Keratinocyte (primary cell): ENCODE measurements at regions not wholly inside any gene's neighbourhood (a gene's known extent, or its start where the extent isn't known, plus 50 kb on each side); places are given as distances from the start of the nearest gene placed in this dataset.
"Not testable (repeated sequence)": the region's sequence is repeated elsewhere in the genome, so short reads cannot be mapped to it uniquely, and the experiment has no call there.

Experiments
- EZH2 ChIP-seq: IDR thresholded peaks from one replicate; pipeline ENCODE4 v1.6.1; 2012; ENCODE audit warnings: inconsistent platforms, mild to moderate bottlenecking, low read length, moderate library complexity
- TF ChIP-seq, protein P1 (sequence below), 3 experiments: IDR thresholded peaks in 1 of 3; conservative IDR thresholded peaks in 1 of 3; optimal IDR thresholded peaks in 1 of 3; 2 replicates in 2 of 3; 3 replicates in 1 of 3; pipeline versions ENCODE3 to v1.5.1; 2011; ENCODE audit warnings: low read length in 3 of 3, mild to moderate bottlenecking in 3 of 3, moderate library complexity in 2 of 3, control low read depth in 1 of 3, inconsistent platforms in 1 of 3; ENCODE audit not compliant: insufficient read depth in 2 of 3; ENCODE audit errors: extremely low read depth in 1 of 3

DNA sequence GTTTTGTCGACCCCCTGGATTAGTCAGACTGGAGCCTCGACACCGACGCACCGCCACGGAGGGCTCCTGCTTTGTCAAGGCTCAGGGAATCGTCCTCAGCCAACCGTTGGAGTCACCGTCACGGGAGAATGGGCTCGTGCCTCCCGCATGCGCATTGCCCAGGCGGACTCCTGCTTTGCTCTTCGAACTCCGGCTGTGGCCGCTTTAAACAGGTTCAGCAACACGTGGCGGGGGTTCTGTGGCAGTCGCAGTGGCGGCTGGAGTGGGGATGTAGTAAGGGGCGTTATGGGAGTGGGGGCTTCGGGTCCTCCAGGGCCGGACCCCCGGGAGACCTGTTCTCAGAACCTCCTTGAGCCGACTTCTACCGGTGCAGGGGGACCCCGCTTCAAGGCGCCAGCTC, 554.7 kb upstream of the ZNF337 start:
- TF ChIP-seq, protein P1, sequence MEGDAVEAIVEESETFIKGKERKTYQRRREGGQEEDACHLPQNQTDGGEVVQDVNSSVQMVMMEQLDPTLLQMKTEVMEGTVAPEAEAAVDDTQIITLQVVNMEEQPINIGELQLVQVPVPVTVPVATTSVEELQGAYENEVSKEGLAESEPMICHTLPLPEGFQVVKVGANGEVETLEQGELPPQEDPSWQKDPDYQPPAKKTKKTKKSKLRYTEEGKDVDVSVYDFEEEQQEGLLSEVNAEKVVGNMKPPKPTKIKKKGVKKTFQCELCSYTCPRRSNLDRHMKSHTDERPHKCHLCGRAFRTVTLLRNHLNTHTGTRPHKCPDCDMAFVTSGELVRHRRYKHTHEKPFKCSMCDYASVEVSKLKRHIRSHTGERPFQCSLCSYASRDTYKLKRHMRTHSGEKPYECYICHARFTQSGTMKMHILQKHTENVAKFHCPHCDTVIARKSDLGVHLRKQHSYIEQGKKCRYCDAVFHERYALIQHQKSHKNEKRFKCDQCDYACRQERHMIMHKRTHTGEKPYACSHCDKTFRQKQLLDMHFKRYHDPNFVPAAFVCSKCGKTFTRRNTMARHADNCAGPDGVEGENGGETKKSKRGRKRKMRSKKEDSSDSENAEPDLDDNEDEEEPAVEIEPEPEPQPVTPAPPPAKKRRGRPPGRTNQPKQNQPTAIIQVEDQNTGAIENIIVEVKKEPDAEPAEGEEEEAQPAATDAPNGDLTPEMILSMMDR (optimal IDR thresholded peaks at IDR 0.05 in 1 of 3, IDR thresholded peaks at IDR 0.05 in 1 of 3, conservative IDR thresholded peaks at IDR 0.05 in 1 of 3; ENCODE audit: extremely low read depth in 1 of 3, insufficient read depth in 2 of 3, low read length in 3 of 3), result not testable (repeated sequence)
- TF ChIP-seq EZH2, result not testable (repeated sequence)
